HFFc6 (cell line): ENCODE measurements at regions not wholly inside any gene's neighbourhood (a gene's known extent, or its start where the extent isn't known, plus 50 kb on each side); places are given as distances from the start of the nearest gene placed in this dataset.

ENCODE experiments used
- DNase-seq: peaks from one replicate; pipeline ENCODE4 v3.0.0-alpha.2; 2018
- H3K27ac Mint-ChIP-seq: 2 replicates; pipeline ENCODE4 v1.8.0; 2020; ENCODE audit warnings: mild to moderate bottlenecking, mixed read lengths
- H3K27me3 Mint-ChIP-seq: 2 replicates; pipeline ENCODE4 v1.8.0; 2021; ENCODE audit warnings: mild to moderate bottlenecking, moderate library complexity, mixed read lengths; ENCODE audit not compliant: insufficient read depth
- H3K36me3 Mint-ChIP-seq: 2 replicates; pipeline ENCODE4 v1.8.0; 2021; ENCODE audit warnings: low read depth, mixed read lengths
- H3K4me1 Mint-ChIP-seq: 2 replicates; pipeline ENCODE4 v1.8.0; 2020; ENCODE audit warnings: low read depth, mixed read lengths
- H3K4me3 Mint-ChIP-seq: 2 replicates; pipeline ENCODE4 v1.8.0; 2020; ENCODE audit warnings: mild to moderate bottlenecking, moderate library complexity, mixed read lengths
- H3K9me3 Mint-ChIP-seq: 2 replicates; pipeline ENCODE4 v1.8.0; 2020; ENCODE audit warnings: mild to moderate bottlenecking, mixed read lengths
- CTCF ChIP-seq: fragments of 200-600 bp; sonication (generic); IDR thresholded peaks from 2 replicates; pipeline ENCODE4 v1.5.0; 2021; ENCODE audit warnings: antibody characterized with exemption, mild to moderate bottlenecking

- Mint-ChIP-seq H3K36me3 (peaks cover 8% of the 10 kb centered on the region; the same call in 1 of the 2 replicates), H3K27me3 (peaks cover 4% of the 10 kb centered on the region; the same call in 1 of the 2 replicates), H3K27ac (no peak overlapping the region), H3K4me1 (peaks cover 15% of the 10 kb centered on the region), H3K4me3 (no peak overlapping the region), H3K9me3 (peaks cover 16% of the 10 kb centered on the region)
- DNase-seq = peak; percentile 49
- TF ChIP-seq CTCF = no peak
These were observed 209.6 kb downstream of the BUD13 start for GRCh38 chr11:116563028-116563711.

- H3K27ac Mint-ChIP-seq = no peak overlapping the region
These were observed 212.2 kb downstream of the BUD13 start for GRCh38 chr11:116560589-116560988.

GRCh38 chr11:116558504-116559211, 214.1 kb downstream of the BUD13 start:
- Mint-ChIP-seq H3K4me1 (peaks cover 25% of the 10 kb centered on the region), H3K4me3 (no peak overlapping the region), H3K36me3 (no peaks in the 10 kb centered on the region), H3K9me3 (no peaks in the 10 kb centered on the region; the same call in 1 of the 2 replicates), H3K27ac (peak overlapping the region; percentile 55; the same call in 1 of the 2 replicates), H3K27me3 (peaks cover 4% of the 10 kb centered on the region)
- no peak for TF ChIP-seq CTCF
- DNase-seq = peak; percentile 49

More at GRCh38 chr11:116560589-116560988, 212.2 kb downstream of the BUD13 start:
- peaks cover 8% of the 10 kb centered on the region for H3K9me3 Mint-ChIP-seq
- H3K36me3 Mint-ChIP-seq = peaks cover 6% of the 10 kb centered on the region; the same call in 1 of the 2 replicates
- H3K4me1 Mint-ChIP-seq = peaks cover 25% of the 10 kb centered on the region
- TF ChIP-seq CTCF = no peak
- peaks cover 6% of the 10 kb centered on the region for H3K27me3 Mint-ChIP-seq
- no peak overlapping the region for H3K4me3 Mint-ChIP-seq
- no peak for DNase-seq

GRCh38 chr11:116557282-116557681, 215.5 kb downstream of the BUD13 start:
- DNase-seq = peak; percentile 20
- Mint-ChIP-seq H3K4me1 (peaks cover 17% of the 10 kb centered on the region), H3K4me3 (no peak overlapping the region), H3K27ac (no peak overlapping the region), H3K27me3 (peaks cover 4% of the 10 kb centered on the region), H3K9me3 (no peaks in the 10 kb centered on the region; the same call in 1 of the 2 replicates), H3K36me3 (no peaks in the 10 kb centered on the region)
- no peak for TF ChIP-seq CTCF

GRCh38 chr11:116556483-116556882, 216.3 kb downstream of the BUD13 start:
- Mint-ChIP-seq H3K27ac (no peak overlapping the region), H3K4me3 (no peak overlapping the region), H3K27me3 (peaks cover 4% of the 10 kb centered on the region), H3K4me1 (peaks cover 17% of the 10 kb centered on the region), H3K9me3 (no peaks in the 10 kb centered on the region; the same call in none of the 2 replicates), H3K36me3 (no peaks in the 10 kb centered on the region)
- no peak for TF ChIP-seq CTCF
- no peak for DNase-seq
